Suprapubic skin (tissue), 4 donors: ENCODE measurements at regions not wholly inside any gene's neighbourhood (a gene's known extent, or its start where the extent isn't known, plus 50 kb on each side); places are given as distances from the start of the nearest gene placed in this dataset.
"Not testable (repeated sequence)": the region's sequence is repeated elsewhere in the genome, so short reads cannot be mapped to it uniquely, and the experiment has no call there.

ENCODE experiments used
- DNase-seq, 2 donors: peaks; one replicate each; pipeline ENCODE4 v3.0.0-alpha.2; 2019; ENCODE audit warnings: low spot score in 2 of 2
- H3K27ac ChIP-seq: fragments of 200-600 bp; sonication (generic); one replicate; pipeline ENCODE4 v1.5.1; 2019
- H3K27me3 ChIP-seq: fragments of 200-600 bp; sonication (generic); one replicate; pipeline ENCODE4 v1.5.1; 2019
- H3K36me3 ChIP-seq: fragments of 200-600 bp; sonication (generic); one replicate; pipeline ENCODE4 v1.5.1; 2019
- H3K4me1 ChIP-seq: fragments of 200-600 bp; sonication (generic); one replicate; pipeline ENCODE4 v1.5.1; 2019
- H3K4me3 ChIP-seq: fragments of 200-600 bp; sonication (generic); one replicate; pipeline ENCODE4 v1.5.1; 2019; ENCODE audit warnings: mild to moderate bottlenecking
- H3K9me3 ChIP-seq: fragments of 200-600 bp; sonication (generic); one replicate; pipeline ENCODE4 v1.5.1; 2019
- EP300 ChIP-seq: sonication (generic); formaldehyde crosslinking; IDR thresholded peaks from one replicate; pipeline ENCODE4 v1.6.1; 2017; ENCODE audit warnings: antibody characterized with exemption
- POLR2A ChIP-seq, 2 donors: fragments of 450-650 bp; IDR thresholded peaks; one replicate each; pipeline ENCODE4 v1.6.1; 2017; ENCODE audit warnings: antibody characterized with exemption in 2 of 2, mild to moderate bottlenecking in 2 of 2, moderate library complexity in 2 of 2
- POLR2AphosphoS5 ChIP-seq, 3 donors: sonication (generic); formaldehyde crosslinking; IDR thresholded peaks; one replicate each; pipeline ENCODE4 v1.6.1; 2017; ENCODE audit warnings: antibody characterized with exemption in 3 of 3
- WGBS: methylation state at CpG from one replicate; pipeline ENCODE4 v1.1.5; 2018; 5-methylcytosine and 5-hydroxymethylcytosine counted together
- TF ChIP-seq, protein P1 (sequence below), 2 donors: fragments of 200-600 bp in 1 of 2; fragments of 450-650 bp in 1 of 2; sonication (generic) in 1 of 2; IDR thresholded peaks; one replicate each; pipeline ENCODE4 v1.5.1; 2016 to 2019; ENCODE audit warnings: antibody characterized with exemption in 2 of 2, mild to moderate bottlenecking in 1 of 2, moderate library complexity in 1 of 2

GRCh38 chr3:166519443-166519842 lies 682.2 kb upstream of the BCHE start:
- DNase-seq, result no peak
- 72% methylated on average over 2 of the region's 2 CpGs for WGBS
- no peaks in the 10 kb centered on the region for H3K36me3 ChIP-seq
- H3K9me3 ChIP-seq, result no peaks in the 10 kb centered on the region
- H3K4me1 ChIP-seq, result no peaks in the 10 kb centered on the region
- no peaks in the 10 kb centered on the region for H3K27me3 ChIP-seq
- H3K4me3 ChIP-seq, result no peak overlapping the region
- TF ChIP-seq EP300 (no peak), POLR2AphosphoS5 (IDR thresholded peaks at IDR 0.05) (no peak), POLR2A (IDR thresholded peaks at IDR 0.05) (no peak)
- TF ChIP-seq, protein P1, sequence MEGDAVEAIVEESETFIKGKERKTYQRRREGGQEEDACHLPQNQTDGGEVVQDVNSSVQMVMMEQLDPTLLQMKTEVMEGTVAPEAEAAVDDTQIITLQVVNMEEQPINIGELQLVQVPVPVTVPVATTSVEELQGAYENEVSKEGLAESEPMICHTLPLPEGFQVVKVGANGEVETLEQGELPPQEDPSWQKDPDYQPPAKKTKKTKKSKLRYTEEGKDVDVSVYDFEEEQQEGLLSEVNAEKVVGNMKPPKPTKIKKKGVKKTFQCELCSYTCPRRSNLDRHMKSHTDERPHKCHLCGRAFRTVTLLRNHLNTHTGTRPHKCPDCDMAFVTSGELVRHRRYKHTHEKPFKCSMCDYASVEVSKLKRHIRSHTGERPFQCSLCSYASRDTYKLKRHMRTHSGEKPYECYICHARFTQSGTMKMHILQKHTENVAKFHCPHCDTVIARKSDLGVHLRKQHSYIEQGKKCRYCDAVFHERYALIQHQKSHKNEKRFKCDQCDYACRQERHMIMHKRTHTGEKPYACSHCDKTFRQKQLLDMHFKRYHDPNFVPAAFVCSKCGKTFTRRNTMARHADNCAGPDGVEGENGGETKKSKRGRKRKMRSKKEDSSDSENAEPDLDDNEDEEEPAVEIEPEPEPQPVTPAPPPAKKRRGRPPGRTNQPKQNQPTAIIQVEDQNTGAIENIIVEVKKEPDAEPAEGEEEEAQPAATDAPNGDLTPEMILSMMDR (IDR thresholded peaks at IDR 0.05), result no peak
- H3K27ac ChIP-seq, result no peak overlapping the region

GRCh38 chr3:166518040-166518439 lies 680.8 kb upstream of the BCHE start:
- Histone ChIP-seq H3K27me3 (no peaks in the 10 kb centered on the region), H3K9me3 (no peaks in the 10 kb centered on the region), H3K4me1 (no peaks in the 10 kb centered on the region), H3K4me3 (no peak overlapping the region), H3K27ac (no peak overlapping the region), H3K36me3 (no peaks in the 10 kb centered on the region)
- WGBS, result 100% methylated on average over 2 of the region's 2 CpGs
- TF ChIP-seq POLR2A (IDR thresholded peaks at IDR 0.05) (no peak), POLR2AphosphoS5 (IDR thresholded peaks at IDR 0.05) (no peak), EP300 (no peak)
- TF ChIP-seq, protein P1 (IDR thresholded peaks at IDR 0.05), result no peak
- no peak for DNase-seq

DNA sequence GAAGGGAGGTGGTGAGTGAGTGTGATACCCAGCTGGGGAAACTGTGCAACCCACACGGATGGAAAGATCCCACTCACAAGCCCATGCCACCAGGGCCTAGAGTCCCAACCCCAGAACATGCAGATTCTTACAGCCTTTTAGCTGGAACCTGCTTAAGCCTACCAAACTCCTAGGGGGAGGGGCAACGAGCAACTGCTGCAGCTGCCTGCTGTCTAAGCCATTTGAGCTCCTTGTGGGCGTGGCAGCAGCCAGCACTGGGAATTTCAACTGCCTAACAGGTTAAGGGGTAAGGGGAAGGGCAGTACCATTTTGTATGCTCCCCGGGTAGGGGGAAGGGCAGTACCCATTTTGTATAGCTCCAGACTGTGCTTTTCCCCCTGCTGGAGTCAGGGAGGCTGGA lies 673.2 kb upstream of the BCHE start:
- Histone ChIP-seq H3K27ac (no peak overlapping the region), H3K36me3 (no peaks in the 10 kb centered on the region), H3K4me3 (no peak overlapping the region), H3K9me3 (no peaks in the 10 kb centered on the region), H3K4me1 (no peaks in the 10 kb centered on the region), H3K27me3 (no peaks in the 10 kb centered on the region)
- no peak for DNase-seq
- TF ChIP-seq POLR2A (IDR thresholded peaks at IDR 0.05) (no peak), EP300 (no peak), POLR2AphosphoS5 (IDR thresholded peaks at IDR 0.05) (no peak)
- TF ChIP-seq, protein P1 (IDR thresholded peaks at IDR 0.05), result no peak
- 61% methylated on average over 3 of the region's 4 CpGs for WGBS

GRCh38 chr3:166500420-166500819 lies 663.2 kb upstream of the BCHE start:
- not testable (repeated sequence) for H3K9me3 ChIP-seq, H3K4me3 ChIP-seq, H3K27me3 ChIP-seq, H3K4me1 ChIP-seq, DNase-seq, H3K36me3 ChIP-seq, H3K27ac ChIP-seq
- 89% methylated on average over 2 of the region's 2 CpGs for WGBS

GRCh38 chr3:166499636-166500035 lies 662.4 kb upstream of the BCHE start:
- no peak for DNase-seq
- Histone ChIP-seq H3K9me3 (no peaks in the 10 kb centered on the region), H3K4me1 (no peaks in the 10 kb centered on the region), H3K27ac (no peak overlapping the region), H3K36me3 (no peaks in the 10 kb centered on the region), H3K27me3 (no peaks in the 10 kb centered on the region), H3K4me3 (no peak overlapping the region)
- TF ChIP-seq POLR2AphosphoS5 (IDR thresholded peaks at IDR 0.05) (no peak), EP300 (no peak), POLR2A (IDR thresholded peaks at IDR 0.05) (no peak)
- TF ChIP-seq, protein P1 (IDR thresholded peaks at IDR 0.05), result no peak
- 62% methylated on average over 3 of the region's 3 CpGs for WGBS

GRCh38 chr3:166498446-166498845 lies 661.2 kb upstream of the BCHE start:
- Histone ChIP-seq H3K4me1 (no peaks in the 10 kb centered on the region), H3K4me3 (no peak overlapping the region), H3K27me3 (no peaks in the 10 kb centered on the region), H3K27ac (no peak overlapping the region), H3K36me3 (no peaks in the 10 kb centered on the region), H3K9me3 (no peaks in the 10 kb centered on the region)
- WGBS, result 36% methylated on average over 3 of the region's 3 CpGs
- TF ChIP-seq POLR2AphosphoS5 (IDR thresholded peaks at IDR 0.05), result no peak
- TF ChIP-seq, protein P1 (IDR thresholded peaks at IDR 0.05), result no peak
- no peak for TF ChIP-seq EP300
- TF ChIP-seq POLR2A (IDR thresholded peaks at IDR 0.05), result no peak
- no peak for DNase-seq
